ENCODE measurements at regions not wholly inside any gene's neighbourhood (a gene's known extent, or its start where the extent isn't known, plus 50 kb on each side); places are given as distances from the start of the nearest gene placed in this dataset.

- Mint-ChIP-seq H3K27ac (ENCODE audit: unreplicated experiment) (no peak overlapping the region), H3K27me3 (ENCODE audit: low read depth) (no peaks in the 10 kb centered on the region), H3K9me3 (ENCODE audit: low read depth) (no peaks in the 10 kb centered on the region), H3K36me3 (ENCODE audit: low read depth) (no peaks in the 10 kb centered on the region), H3K4me3 (ENCODE audit: unreplicated experiment) (no peak overlapping the region), H3K4me1 (ENCODE audit: low read depth) (peaks cover 6% of the 10 kb centered on the region)
- TF ChIP-seq CTCF (IDR thresholded peaks at IDR 0.05): no peak
- no peak for DNase-seq (ENCODE audit: low spot score)
Measured at GRCh38 chr22:34946339-34946985, 119.5 kb upstream of the ISX start.

- Mint-ChIP-seq H3K4me3 (ENCODE audit: unreplicated experiment) (no peak overlapping the region), H3K36me3 (ENCODE audit: low read depth) (no peaks in the 10 kb centered on the region), H3K9me3 (ENCODE audit: low read depth) (no peaks in the 10 kb centered on the region), H3K27me3 (ENCODE audit: low read depth) (peaks cover 1% of the 10 kb centered on the region), H3K4me1 (ENCODE audit: low read depth) (peaks cover 3% of the 10 kb centered on the region), H3K27ac (ENCODE audit: unreplicated experiment) (no peak overlapping the region)
- no peak for TF ChIP-seq CTCF (IDR thresholded peaks at IDR 0.05)
- no peak for DNase-seq (ENCODE audit: low spot score)
Measured at GRCh38 chr22:34950489-34950888, 115.5 kb upstream of the ISX start.

- TF ChIP-seq CTCF (IDR thresholded peaks at IDR 0.05): no peak
- Mint-ChIP-seq H3K36me3 (ENCODE audit: low read depth) (no peaks in the 10 kb centered on the region), H3K27ac (ENCODE audit: unreplicated experiment) (no peak overlapping the region), H3K27me3 (ENCODE audit: low read depth) (peaks cover 1% of the 10 kb centered on the region), H3K4me1 (ENCODE audit: low read depth) (peaks cover 3% of the 10 kb centered on the region), H3K4me3 (ENCODE audit: unreplicated experiment) (no peak overlapping the region), H3K9me3 (ENCODE audit: low read depth) (no peaks in the 10 kb centered on the region)
- DNase-seq (ENCODE audit: low spot score): no peak
Measured at GRCh38 chr22:34951212-34951611, 114.7 kb upstream of the ISX start.

- no peak for TF ChIP-seq CTCF (IDR thresholded peaks at IDR 0.05)
- Mint-ChIP-seq H3K27ac (ENCODE audit: unreplicated experiment) (no peak overlapping the region), H3K27me3 (ENCODE audit: low read depth) (no peaks in the 10 kb centered on the region), H3K4me1 (ENCODE audit: low read depth) (no peaks in the 10 kb centered on the region), H3K36me3 (ENCODE audit: low read depth) (no peaks in the 10 kb centered on the region), H3K9me3 (ENCODE audit: low read depth) (peaks cover 6% of the 10 kb centered on the region), H3K4me3 (ENCODE audit: unreplicated experiment) (no peak overlapping the region)
- no peak for DNase-seq (ENCODE audit: low spot score)
Measured at GRCh38 chr22:34960005-34960404, 106.0 kb upstream of the ISX start.

- peak overlapping the region; percentile 22 for H3K27ac Mint-ChIP-seq (ENCODE audit: unreplicated experiment)
- H3K9me3 Mint-ChIP-seq (ENCODE audit: low read depth): peaks cover 10% of the 10 kb centered on the region
- H3K4me1 Mint-ChIP-seq (ENCODE audit: low read depth): peaks cover 6% of the 10 kb centered on the region
- peaks cover 2% of the 10 kb centered on the region for H3K36me3 Mint-ChIP-seq (ENCODE audit: low read depth)
- no peak overlapping the region for H3K4me3 Mint-ChIP-seq (ENCODE audit: unreplicated experiment)
- DNase-seq (ENCODE audit: low spot score): no peak
- TF ChIP-seq CTCF (IDR thresholded peaks at IDR 0.05): peak; percentile 27
- H3K27me3 Mint-ChIP-seq (ENCODE audit: low read depth): no peaks in the 10 kb centered on the region
Measured at GRCh38 chr22:34966980-34967565, 98.9 kb upstream of the ISX start.
